ENCODE measurements at regions not wholly inside any gene's neighbourhood (a gene's known extent, or its start where the extent isn't known, plus 50 kb on each side); places are given as distances from the start of the nearest gene placed in this dataset.
"Not testable (repeated sequence)": the region's sequence is repeated elsewhere in the genome, so short reads cannot be mapped to it uniquely, and the experiment has no call there.

GRCh38 chr6:16932920-16933319 is 168.9 kb upstream of the STMND1 start:
- Histone ChIP-seq H3K4me2 (ENCODE audit: low read length) (no peak overlapping the region), H3K4me3 (ENCODE audit: low read depth, low read length, poor library complexity, severe bottlenecking) (no peak overlapping the region), H4K20me1 (ENCODE audit: insufficient read depth, low read length) (no peaks in the 10 kb centered on the region), H3K27ac (ENCODE audit: low read depth, low read length, poor library complexity, severe bottlenecking) (no peak overlapping the region), H3K9me2 (ENCODE audit: insufficient read depth, low read length) (no peaks in the 10 kb centered on the region), H2AFZ (ENCODE audit: low read length) (no peak overlapping the region), H3K4me1 (ENCODE audit: insufficient read depth, low read length, poor library complexity, severe bottlenecking) (no peaks in the 10 kb centered on the region), H3K9me3 (ENCODE audit: low read length) (no peaks in the 10 kb centered on the region), H3K79me2 (ENCODE audit: insufficient read depth, low read depth, low read length) (no peaks in the 10 kb centered on the region), H3K36me3 (ENCODE audit: insufficient read depth, low read length) (no peaks in the 10 kb centered on the region)
- intact Hi-C loops (cut with micrococcal nuclease; ENCODE audit: unreplicated experiment): no loop called here
- no peak for DNase-seq (ENCODE audit: low spot score)
- POLR2A ChIA-PET: no interaction called here
- CTCF ChIA-PET (ENCODE audit: unreplicated experiment): no interaction called here
- TF ChIP-seq CTCF (conservative IDR thresholded peaks at IDR 0.05; ENCODE audit: low read length) (no peak), EZH2phosphoT487 (IDR thresholded peaks at IDR 0.05; ENCODE audit: borderline replicate concordance, low read depth, low read length) (no peak)
- no TSS peak for BruUV-seq (replicated peaks)

GRCh38 chr6:16931079-16931478 is 169.8 kb upstream of the ATXN1 start:
- intact Hi-C loops (cut with micrococcal nuclease; ENCODE audit: unreplicated experiment); H3K27ac ChIP-seq (ENCODE audit: low read depth, low read length, poor library complexity, severe bottlenecking); H3K36me3 ChIP-seq (ENCODE audit: insufficient read depth, low read length); H3K79me2 ChIP-seq (ENCODE audit: insufficient read depth, low read depth, low read length); DNase-seq (ENCODE audit: low spot score); POLR2A ChIA-PET; H3K4me3 ChIP-seq (ENCODE audit: low read depth, low read length, poor library complexity, severe bottlenecking); CTCF ChIA-PET (ENCODE audit: unreplicated experiment); BruUV-seq (replicated peaks); H4K20me1 ChIP-seq (ENCODE audit: insufficient read depth, low read length); H2AFZ ChIP-seq (ENCODE audit: low read length); H3K9me2 ChIP-seq (ENCODE audit: insufficient read depth, low read length); H3K4me1 ChIP-seq (ENCODE audit: insufficient read depth, low read length, poor library complexity, severe bottlenecking); H3K9me3 ChIP-seq (ENCODE audit: low read length); H3K4me2 ChIP-seq (ENCODE audit: low read length): not testable (repeated sequence)

GRCh38 chr6:16930432-16930831 is 169.2 kb upstream of the ATXN1 start:
- Histone ChIP-seq H3K4me1 (ENCODE audit: insufficient read depth, low read length, poor library complexity, severe bottlenecking) (no peaks in the 10 kb centered on the region), H3K36me3 (ENCODE audit: insufficient read depth, low read length) (no peaks in the 10 kb centered on the region), H4K20me1 (ENCODE audit: insufficient read depth, low read length) (no peaks in the 10 kb centered on the region), H3K9me2 (ENCODE audit: insufficient read depth, low read length) (no peaks in the 10 kb centered on the region), H3K4me3 (ENCODE audit: low read depth, low read length, poor library complexity, severe bottlenecking) (no peak overlapping the region), H3K4me2 (ENCODE audit: low read length) (no peak overlapping the region), H3K79me2 (ENCODE audit: insufficient read depth, low read depth, low read length) (no peaks in the 10 kb centered on the region), H3K27ac (ENCODE audit: low read depth, low read length, poor library complexity, severe bottlenecking) (no peak overlapping the region), H3K9me3 (ENCODE audit: low read length) (no peaks in the 10 kb centered on the region), H2AFZ (ENCODE audit: low read length) (no peak overlapping the region)
- ChIA-PET CTCF (ENCODE audit: unreplicated experiment) (no interaction called here), POLR2A (interaction anchor here (0.9 kb wide), 1 partner anchor 65 kb away, joined by 3 read pairs; no protein-coding TSS in a partner anchor)
- intact Hi-C loops (cut with micrococcal nuclease; ENCODE audit: unreplicated experiment): no loop called here
- TF ChIP-seq CTCF (conservative IDR thresholded peaks at IDR 0.05; ENCODE audit: low read length): no peak
- no peak for TF ChIP-seq EZH2phosphoT487 (IDR thresholded peaks at IDR 0.05; ENCODE audit: borderline replicate concordance, low read depth, low read length)
- no TSS peak for BruUV-seq (replicated peaks)
- DNase-seq (ENCODE audit: low spot score): no peak
